A549 (cell line): ENCODE measurements at regions not wholly inside any gene's neighbourhood (a gene's known extent, or its start where the extent isn't known, plus 50 kb on each side); places are given as distances from the start of the nearest gene placed in this dataset.

Experiments used
- ATAC-seq, 2 experiments: fragments of 200-7000 bp in 1 of 2; fragments of >200 bp in 1 of 2; cut with Nextera tagmentation in 1 of 2; cut with Tn5 transposase in 1 of 2; 3 replicates each; pipeline versions ENCODE4 v1.8.0 to v1.9.1; 2018 to 2020; ENCODE audit warnings: mild to moderate bottlenecking in 1 of 2, moderate library complexity in 1 of 2
- CTCF ChIA-PET: fragments of 300-600 bp; sonication (Branson Sonifier 250); formaldehyde crosslinking; extraction: SDS; loops from one replicate; lab custom pipeline; 2021; ENCODE audit warnings: antibody characterized with exemption, inconsistent platforms; lab: Yijun Ruan, JAX
- POLR2A ChIA-PET: fragments of 350-600 bp; formaldehyde crosslinking; extraction: SDS; loops from one replicate; lab custom pipeline; 2021; ENCODE audit warnings: antibody characterized with exemption, inconsistent platforms; lab: Yijun Ruan, JAX
- DNase-seq, 2 experiments: peaks; one replicate each; pipeline versions ENCODE4 v3.0.0 to v3.0.0-alpha.2; 2011 to 2016; ENCODE audit warnings: low read depth in 1 of 2, low spot score in 1 of 2
- FAIRE-seq: peaks from 2 replicates; lab custom pipeline; 2011; peaks lifted over from hg19 to GRCh38; lab: Jason Lieb, UNC
- H3K27ac ChIP-seq, 2 experiments: fragments of >200 bp; sonication (Bioruptor Twin); formaldehyde crosslinking; 3 replicates each; pipeline ENCODE4 v1.5.1; 2016 to 2017
- H3K4me1 ChIP-seq: fragments of >200 bp; sonication (Bioruptor Twin); formaldehyde crosslinking; 3 replicates; pipeline ENCODE4 v1.6.1; 2016
- H3K4me2 ChIP-seq: fragments of >200 bp; sonication (Bioruptor Twin); formaldehyde crosslinking; 3 replicates; pipeline ENCODE4 v1.6.1; 2016
- H3K4me3 ChIP-seq: fragments of >200 bp; sonication (Bioruptor Twin); formaldehyde crosslinking; 3 replicates; pipeline ENCODE4 v1.5.1; 2016
- H3K9me3 ChIP-seq: fragments of >200 bp; sonication (Bioruptor Twin); formaldehyde crosslinking; 3 replicates; pipeline ENCODE4 v1.6.1; 2016
- CEBPB ChIP-seq, 2 experiments: fragments of >200 bp in 1 of 2; sonication (Bioruptor Twin) in 1 of 2; formaldehyde crosslinking in 1 of 2; IDR thresholded peaks; 2 replicates each; pipeline ENCODE4 v1.6.1; 2012 to 2016
- CHD2 ChIP-seq: fragments of 150-350 bp; IDR thresholded peaks from 2 replicates; pipeline ENCODE4 v1.6.1; 2014; ENCODE audit warnings: low read length; ENCODE audit not compliant: partially characterized antibody
- EP300 ChIP-seq, 2 experiments: fragments of >200 bp; sonication (Bioruptor Twin); formaldehyde crosslinking; IDR thresholded peaks; 2 replicates in 1 of 2; 3 replicates in 1 of 2; pipeline ENCODE4 v1.6.1; 2016 to 2017
- FOSL2 ChIP-seq, 2 experiments: fragments of 450-650 bp in 1 of 2; fragments of >200 bp in 1 of 2; sonication (Bioruptor Twin) in 1 of 2; formaldehyde crosslinking; IDR thresholded peaks; 2 replicates each; pipeline versions ENCODE4 v1.5.0 to v1.6.1; 2016 to 2020; ENCODE audit warnings: mild to moderate bottlenecking in 1 of 2, moderate library complexity in 1 of 2
- HOXB13 ChIP-seq: fragments of 250-450 bp; sonication (Bioruptor Pico); IDR thresholded peaks from 2 replicates; pipeline ENCODE4 v1.5.0; 2020; ENCODE audit warnings: low read depth, mild to moderate bottlenecking, moderate library complexity
- HOXB5 ChIP-seq: fragments of 250-450 bp; sonication (Bioruptor Pico); IDR thresholded peaks from 2 replicates; pipeline ENCODE4 v1.5.0; 2020; ENCODE audit warnings: mild to moderate bottlenecking, moderate library complexity
- JUN ChIP-seq, 2 experiments: fragments of >200 bp; sonication (Bioruptor Twin); formaldehyde crosslinking; IDR thresholded peaks; 2 replicates in 1 of 2; 3 replicates in 1 of 2; pipeline ENCODE4 v1.6.1; 2016 to 2017
- JUNB ChIP-seq: fragments of >200 bp; sonication (Bioruptor Twin); formaldehyde crosslinking; IDR thresholded peaks from 2 replicates; pipeline ENCODE4 v1.6.1; 2016
- KDM1A ChIP-seq: fragments of 200-600 bp; sonication (generic); IDR thresholded peaks from 2 replicates; pipeline ENCODE4 v1.6.1; 2016; ENCODE audit warnings: low read depth, mild to moderate bottlenecking
- KDM5A ChIP-seq: fragments of 200-600 bp; sonication (generic); IDR thresholded peaks from 2 replicates; pipeline ENCODE4 v1.6.1; 2016; ENCODE audit warnings: antibody characterized with exemption, mild to moderate bottlenecking
- MAFK ChIP-seq: fragments of 450-650 bp; IDR thresholded peaks from 2 replicates; pipeline ENCODE4 v1.6.1; 2014; ENCODE audit not compliant: partially characterized antibody
- MYC ChIP-seq: IDR thresholded peaks from 2 replicates; pipeline ENCODE4 v1.6.1; 2012; ENCODE audit warnings: mild to moderate bottlenecking, inconsistent platforms, low read length, improper control_type of control experiment, borderline replicate concordance
- NFE2L2 ChIP-seq: fragments of 150-350 bp; conservative IDR thresholded peaks from 2 replicates; pipeline ENCODE4 v1.6.1; 2014; ENCODE audit warnings: low read length
- RAD21 ChIP-seq, 2 experiments: fragments of >200 bp in 1 of 2; sonication (Bioruptor Twin) in 1 of 2; formaldehyde crosslinking in 1 of 2; IDR thresholded peaks in 1 of 2; conservative IDR thresholded peaks in 1 of 2; 2 replicates in 1 of 2; 3 replicates in 1 of 2; pipeline ENCODE4 v1.6.1; 2012 to 2018; ENCODE audit warnings: inconsistent platforms in 1 of 2
- RCOR1 ChIP-seq: fragments of 150-350 bp; IDR thresholded peaks from 2 replicates; pipeline ENCODE4 v1.6.1; 2014; ENCODE audit warnings: antibody characterized with exemption, low read length, low read depth
- SREBF2 ChIP-seq: fragments of 450-650 bp; IDR thresholded peaks from 2 replicates; pipeline ENCODE4 v1.6.1; 2014; ENCODE audit warnings: mild to moderate bottlenecking, moderate library complexity
- WGBS: methylation state at CpG from one replicate; pipeline ENCODE4 v1.1.6; 2017; ENCODE audit errors: missing lambda C conversion rate; 5-methylcytosine and 5-hydroxymethylcytosine counted together
- TF ChIP-seq, protein P1 (sequence below): fragments of 150-350 bp; IDR thresholded peaks from 2 replicates; pipeline ENCODE4 v1.6.1; 2014; ENCODE audit warnings: low read depth, mild to moderate bottlenecking, low read length
- TF ChIP-seq, protein P2 (sequence below): fragments of 450-650 bp; IDR thresholded peaks from 2 replicates; pipeline ENCODE4 v1.6.1; 2014; ENCODE audit warnings: antibody characterized with exemption
- TF ChIP-seq, protein P3 (sequence below): fragments of >200 bp; sonication (Bioruptor Twin); formaldehyde crosslinking; IDR thresholded peaks from 3 replicates; pipeline ENCODE4 v1.6.1; 2016
- TF ChIP-seq, protein P4 (sequence below): fragments of >200 bp; sonication (Bioruptor Twin); formaldehyde crosslinking; IDR thresholded peaks from 2 replicates; pipeline ENCODE4 v1.6.1; 2016
- TF ChIP-seq, protein P5 (sequence below): IDR thresholded peaks from 2 replicates; pipeline ENCODE4 v1.6.1; 2012; ENCODE audit warnings: low read depth, borderline replicate concordance
- TF ChIP-seq, protein P6 (sequence below): fragments of 200-600 bp; sonication (generic); IDR thresholded peaks from 2 replicates; pipeline ENCODE4 v1.6.1; 2016; ENCODE audit warnings: antibody characterized with exemption, mild to moderate bottlenecking, moderate library complexity

DNA sequence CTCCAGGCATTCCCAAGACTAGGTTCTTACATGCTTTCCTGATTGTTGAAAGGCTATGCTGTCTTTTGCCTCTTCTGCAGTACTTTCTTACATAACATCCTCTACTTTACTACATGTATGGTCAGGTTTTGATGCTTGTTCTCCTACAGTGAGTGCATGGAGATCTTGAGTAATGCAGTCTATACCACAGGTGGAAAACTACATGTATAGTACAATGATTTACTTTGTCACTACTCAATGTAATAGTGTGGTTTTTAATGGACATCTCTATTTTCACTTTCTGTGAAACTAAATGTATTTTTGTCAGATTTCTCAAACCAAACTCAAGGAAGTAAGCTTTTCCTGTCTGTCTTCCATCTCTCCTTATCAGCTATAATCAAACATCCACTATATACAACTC lies 657.0 kb downstream of the TUSC7 start:
- DNase-seq (no peak), FAIRE-seq (no peak), ATAC-seq (no peak)
- POLR2A ChIA-PET: no interaction called here
- Histone ChIP-seq H3K4me1 (no peaks in the 10 kb centered on the region), H3K4me3 (no peak overlapping the region), H3K9me3 (0 out of 3 replicates have a peak, but pooled peaks cover 3% of the 10 kb centered on the region), H3K4me2 (no peak overlapping the region), H3K27ac (no peak overlapping the region)
- CTCF ChIA-PET: interaction anchor here (1.1 kb wide), 1 partner anchor 8 kb away, joined by 3 read pairs; no protein-coding TSS in a partner anchor
- TF ChIP-seq NFE2L2: no peak
- TF ChIP-seq, protein P1, sequence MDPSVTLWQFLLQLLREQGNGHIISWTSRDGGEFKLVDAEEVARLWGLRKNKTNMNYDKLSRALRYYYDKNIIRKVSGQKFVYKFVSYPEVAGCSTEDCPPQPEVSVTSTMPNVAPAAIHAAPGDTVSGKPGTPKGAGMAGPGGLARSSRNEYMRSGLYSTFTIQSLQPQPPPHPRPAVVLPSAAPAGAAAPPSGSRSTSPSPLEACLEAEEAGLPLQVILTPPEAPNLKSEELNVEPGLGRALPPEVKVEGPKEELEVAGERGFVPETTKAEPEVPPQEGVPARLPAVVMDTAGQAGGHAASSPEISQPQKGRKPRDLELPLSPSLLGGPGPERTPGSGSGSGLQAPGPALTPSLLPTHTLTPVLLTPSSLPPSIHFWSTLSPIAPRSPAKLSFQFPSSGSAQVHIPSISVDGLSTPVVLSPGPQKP: no peak
- TF ChIP-seq, protein P2, sequence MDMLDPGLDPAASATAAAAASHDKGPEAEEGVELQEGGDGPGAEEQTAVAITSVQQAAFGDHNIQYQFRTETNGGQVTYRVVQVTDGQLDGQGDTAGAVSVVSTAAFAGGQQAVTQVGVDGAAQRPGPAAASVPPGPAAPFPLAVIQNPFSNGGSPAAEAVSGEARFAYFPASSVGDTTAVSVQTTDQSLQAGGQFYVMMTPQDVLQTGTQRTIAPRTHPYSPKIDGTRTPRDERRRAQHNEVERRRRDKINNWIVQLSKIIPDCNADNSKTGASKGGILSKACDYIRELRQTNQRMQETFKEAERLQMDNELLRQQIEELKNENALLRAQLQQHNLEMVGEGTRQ: no peak
- no peak for TF ChIP-seq JUNB
- TF ChIP-seq JUN (IDR thresholded peaks at IDR 0.05): no peak
- TF ChIP-seq RCOR1: no peak
- TF ChIP-seq FOSL2 (IDR thresholded peaks at IDR 0.05): no peak
- no peak for TF ChIP-seq FOSL2 (CRISPR knock-in tag; IDR thresholded peaks at IDR 0.05)
- TF ChIP-seq CEBPB (IDR thresholded peaks at IDR 0.05): no peak
- no peak for TF ChIP-seq HOXB5
- TF ChIP-seq MAFK: no peak
- TF ChIP-seq, protein P3, sequence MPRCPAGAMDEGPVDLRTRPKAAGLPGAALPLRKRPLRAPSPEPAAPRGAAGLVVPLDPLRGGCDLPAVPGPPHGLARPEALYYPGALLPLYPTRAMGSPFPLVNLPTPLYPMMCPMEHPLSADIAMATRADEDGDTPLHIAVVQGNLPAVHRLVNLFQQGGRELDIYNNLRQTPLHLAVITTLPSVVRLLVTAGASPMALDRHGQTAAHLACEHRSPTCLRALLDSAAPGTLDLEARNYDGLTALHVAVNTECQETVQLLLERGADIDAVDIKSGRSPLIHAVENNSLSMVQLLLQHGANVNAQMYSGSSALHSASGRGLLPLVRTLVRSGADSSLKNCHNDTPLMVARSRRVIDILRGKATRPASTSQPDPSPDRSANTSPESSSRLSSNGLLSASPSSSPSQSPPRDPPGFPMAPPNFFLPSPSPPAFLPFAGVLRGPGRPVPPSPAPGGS: no peak

DNA sequence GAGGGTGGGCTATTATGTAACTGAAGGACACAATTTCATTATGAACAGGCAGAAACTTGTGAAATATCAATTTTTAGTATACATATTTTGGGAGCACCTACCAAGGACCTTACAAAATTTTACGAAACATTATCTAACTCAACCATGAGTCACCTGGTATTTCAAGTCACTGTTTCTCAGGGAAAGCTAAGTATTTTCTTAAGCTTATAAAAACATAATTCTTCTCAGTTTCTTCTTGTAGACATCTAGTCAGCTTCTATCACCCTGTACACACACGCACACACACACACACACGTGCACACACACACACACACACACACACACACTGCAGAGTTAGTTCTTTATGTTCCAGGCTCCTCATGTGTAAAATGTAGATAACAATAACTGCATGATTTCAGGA lies 658.3 kb downstream of the TUSC7 start:
- TF ChIP-seq, protein P4, sequence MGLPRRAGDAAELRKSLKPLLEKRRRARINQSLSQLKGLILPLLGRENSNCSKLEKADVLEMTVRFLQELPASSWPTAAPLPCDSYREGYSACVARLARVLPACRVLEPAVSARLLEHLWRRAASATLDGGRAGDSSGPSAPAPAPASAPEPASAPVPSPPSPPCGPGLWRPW: no peak
- TF ChIP-seq, protein P3: no peak
- TF ChIP-seq CEBPB (IDR thresholded peaks at IDR 0.05) (no peak), SREBF2 (no peak), JUN (IDR thresholded peaks at IDR 0.05) (no peak), CHD2 (no peak), EP300 (IDR thresholded peaks at IDR 0.05) (no peak), FOSL2 (IDR thresholded peaks at IDR 0.05) (no peak), FOSL2 (CRISPR knock-in tag; IDR thresholded peaks at IDR 0.05) (no peak), KDM1A (no peak), NFE2L2 (no peak), KDM5A (no peak), MYC (no peak), RAD21 (conservative IDR thresholded peaks at IDR 0.05 in 1 of 2, IDR thresholded peaks at IDR 0.05 in 1 of 2) (no peak), HOXB13 (CRISPR knock-in tag) (no peak)
- TF ChIP-seq, protein P5, sequence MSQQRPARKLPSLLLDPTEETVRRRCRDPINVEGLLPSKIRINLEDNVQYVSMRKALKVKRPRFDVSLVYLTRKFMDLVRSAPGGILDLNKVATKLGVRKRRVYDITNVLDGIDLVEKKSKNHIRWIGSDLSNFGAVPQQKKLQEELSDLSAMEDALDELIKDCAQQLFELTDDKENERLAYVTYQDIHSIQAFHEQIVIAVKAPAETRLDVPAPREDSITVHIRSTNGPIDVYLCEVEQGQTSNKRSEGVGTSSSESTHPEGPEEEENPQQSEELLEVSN: no peak
- TF ChIP-seq, protein P6, sequence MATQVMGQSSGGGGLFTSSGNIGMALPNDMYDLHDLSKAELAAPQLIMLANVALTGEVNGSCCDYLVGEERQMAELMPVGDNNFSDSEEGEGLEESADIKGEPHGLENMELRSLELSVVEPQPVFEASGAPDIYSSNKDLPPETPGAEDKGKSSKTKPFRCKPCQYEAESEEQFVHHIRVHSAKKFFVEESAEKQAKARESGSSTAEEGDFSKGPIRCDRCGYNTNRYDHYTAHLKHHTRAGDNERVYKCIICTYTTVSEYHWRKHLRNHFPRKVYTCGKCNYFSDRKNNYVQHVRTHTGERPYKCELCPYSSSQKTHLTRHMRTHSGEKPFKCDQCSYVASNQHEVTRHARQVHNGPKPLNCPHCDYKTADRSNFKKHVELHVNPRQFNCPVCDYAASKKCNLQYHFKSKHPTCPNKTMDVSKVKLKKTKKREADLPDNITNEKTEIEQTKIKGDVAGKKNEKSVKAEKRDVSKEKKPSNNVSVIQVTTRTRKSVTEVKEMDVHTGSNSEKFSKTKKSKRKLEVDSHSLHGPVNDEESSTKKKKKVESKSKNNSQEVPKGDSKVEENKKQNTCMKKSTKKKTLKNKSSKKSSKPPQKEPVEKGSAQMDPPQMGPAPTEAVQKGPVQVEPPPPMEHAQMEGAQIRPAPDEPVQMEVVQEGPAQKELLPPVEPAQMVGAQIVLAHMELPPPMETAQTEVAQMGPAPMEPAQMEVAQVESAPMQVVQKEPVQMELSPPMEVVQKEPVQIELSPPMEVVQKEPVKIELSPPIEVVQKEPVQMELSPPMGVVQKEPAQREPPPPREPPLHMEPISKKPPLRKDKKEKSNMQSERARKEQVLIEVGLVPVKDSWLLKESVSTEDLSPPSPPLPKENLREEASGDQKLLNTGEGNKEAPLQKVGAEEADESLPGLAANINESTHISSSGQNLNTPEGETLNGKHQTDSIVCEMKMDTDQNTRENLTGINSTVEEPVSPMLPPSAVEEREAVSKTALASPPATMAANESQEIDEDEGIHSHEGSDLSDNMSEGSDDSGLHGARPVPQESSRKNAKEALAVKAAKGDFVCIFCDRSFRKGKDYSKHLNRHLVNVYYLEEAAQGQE: no peak
- ATAC-seq (no peak), FAIRE-seq (no peak), DNase-seq (no peak)
- Histone ChIP-seq H3K4me1 (no peaks in the 10 kb centered on the region), H3K9me3 (no peaks in the 10 kb centered on the region), H3K27ac (no peak overlapping the region), H3K4me2 (no peak overlapping the region), H3K4me3 (no peak overlapping the region)
- WGBS: 35% methylated on average over 3 of the region's 3 CpGs
- POLR2A ChIA-PET: no interaction called here
- CTCF ChIA-PET: interaction anchor here (1.1 kb wide), 1 partner anchor 40 kb away, joined by 3 read pairs; no protein-coding TSS in a partner anchor
